OCI-LY7 (cell line): ENCODE measurements at regions not wholly inside any gene's neighbourhood (a gene's known extent, or its start where the extent isn't known, plus 50 kb on each side); places are given as distances from the start of the nearest gene placed in this dataset.

Experiments used
- BruUV-seq: library from RNA; stranded (reverse); fragments of 400-500 nt; replicated peaks from 2 replicates; lab custom pipeline; 2021; lab: Mats Ljungman, UMichigan
- CTCF ChIA-PET: fragments of 300-600 bp; sonication (Branson Sonifier 250); formaldehyde crosslinking; loops from one replicate; lab custom pipeline; 2022; ENCODE audit warnings: antibody characterized with exemption; ENCODE audit not compliant: unreplicated experiment; lab: Charles Lee
- POLR2A ChIA-PET: fragments of 300-600 bp; sonication (Branson Sonifier 250); formaldehyde crosslinking; loops from one replicate; lab custom pipeline; 2022; ENCODE audit warnings: antibody characterized with exemption; lab: Charles Lee
- DNase-seq: peaks from one replicate; pipeline ENCODE4 v3.0.0-alpha.2; 2015; ENCODE audit warnings: low spot score
- H2AFZ ChIP-seq: fragments of 200-600 bp; sonication (generic), shearing (Covaris generic); 2 replicates; pipeline ENCODE4 v1.6.1; 2014; ENCODE audit warnings: mild to moderate bottlenecking, antibody characterized with exemption, low read length, moderate library complexity
- H3K27ac ChIP-seq: fragments of 200-600 bp; sonication (generic); 2 replicates; pipeline ENCODE4 v1.5.1; 2014; ENCODE audit warnings: mixed run types, low read depth, mild to moderate bottlenecking, moderate library complexity, low read length, inconsistent platforms; ENCODE audit not compliant: poor library complexity, severe bottlenecking
- H3K36me3 ChIP-seq: fragments of 200-600 bp; sonication (generic); 2 replicates; pipeline ENCODE4 v1.6.1; 2014; ENCODE audit warnings: mild to moderate bottlenecking, antibody characterized with exemption, low read length, moderate library complexity, mixed read lengths; ENCODE audit not compliant: insufficient read depth
- H3K4me1 ChIP-seq: fragments of 200-600 bp; sonication (generic); 2 replicates; pipeline ENCODE4 v1.5.1; 2014; ENCODE audit warnings: mild to moderate bottlenecking, low read length; ENCODE audit not compliant: insufficient read depth, poor library complexity, severe bottlenecking
- H3K4me2 ChIP-seq: fragments of 200-600 bp; sonication (generic); 2 replicates; pipeline ENCODE4 v1.6.1; 2014; ENCODE audit warnings: mild to moderate bottlenecking, low read length
- H3K4me3 ChIP-seq: fragments of 200-600 bp; sonication (generic); 2 replicates; pipeline ENCODE4 v1.5.1; 2014; ENCODE audit warnings: mild to moderate bottlenecking, low read depth, low read length; ENCODE audit not compliant: poor library complexity, severe bottlenecking
- H3K79me2 ChIP-seq: fragments of 200-600 bp; sonication (generic); 2 replicates; pipeline ENCODE4 v1.6.1; 2016; ENCODE audit warnings: low read depth, mild to moderate bottlenecking, low read length, moderate library complexity, mixed read lengths; ENCODE audit not compliant: insufficient read depth
- H3K9me2 ChIP-seq: fragments of 200-600 bp; sonication (generic); 2 replicates; pipeline ENCODE4 v1.6.1; 2016; ENCODE audit warnings: mild to moderate bottlenecking, low read length, mixed read lengths; ENCODE audit not compliant: insufficient read depth
- H3K9me3 ChIP-seq: fragments of 200-600 bp; sonication (generic); 2 replicates; pipeline ENCODE4 v1.6.1; 2014; ENCODE audit warnings: mild to moderate bottlenecking, mixed run types, low read length, mixed read lengths
- H4K20me1 ChIP-seq: fragments of 200-600 bp; sonication (generic); 2 replicates; pipeline ENCODE4 v1.6.1; 2014; ENCODE audit warnings: mild to moderate bottlenecking, antibody characterized with exemption, low read length, moderate library complexity, mixed read lengths; ENCODE audit not compliant: insufficient read depth
- EZH2phosphoT487 ChIP-seq: fragments of 200-600 bp; sonication (generic); IDR thresholded peaks from 2 replicates; pipeline ENCODE4 v1.6.1; 2018; ENCODE audit warnings: low read depth, borderline replicate concordance, mild to moderate bottlenecking, mixed run types, antibody characterized with exemption, low read length, moderate library complexity, mixed read lengths
- intact Hi-C: fragments of 100-400 bp; cut with micrococcal nuclease; formaldehyde crosslinking; loops from one replicate; pipeline ENCODE4 v1.10.0; 2022; ENCODE audit not compliant: unreplicated experiment
- TF ChIP-seq, protein P1 (sequence below): fragments of 200-600 bp; sonication (generic); conservative IDR thresholded peaks from 2 replicates; pipeline ENCODE4 v1.5.1; 2014; ENCODE audit warnings: mild to moderate bottlenecking, antibody characterized with exemption, low read length, moderate library complexity, mixed read lengths

GRCh38 chr6:91653076-91653723 lies 1066.3 kb upstream of the MAP3K7 start:
- Histone ChIP-seq H3K9me2 (no peaks in the 10 kb centered on the region), H3K4me2 (no peak overlapping the region), H3K4me3 (no peak overlapping the region), H3K4me1 (no peaks in the 10 kb centered on the region), H3K27ac (no peak overlapping the region), H3K36me3 (no peaks in the 10 kb centered on the region), H3K79me2 (no peaks in the 10 kb centered on the region), H2AFZ (no peak overlapping the region), H4K20me1 (no peaks in the 10 kb centered on the region), H3K9me3 (no peaks in the 10 kb centered on the region)
- ChIA-PET POLR2A (no interaction called here), CTCF (no interaction called here)
- TF ChIP-seq, protein P1, sequence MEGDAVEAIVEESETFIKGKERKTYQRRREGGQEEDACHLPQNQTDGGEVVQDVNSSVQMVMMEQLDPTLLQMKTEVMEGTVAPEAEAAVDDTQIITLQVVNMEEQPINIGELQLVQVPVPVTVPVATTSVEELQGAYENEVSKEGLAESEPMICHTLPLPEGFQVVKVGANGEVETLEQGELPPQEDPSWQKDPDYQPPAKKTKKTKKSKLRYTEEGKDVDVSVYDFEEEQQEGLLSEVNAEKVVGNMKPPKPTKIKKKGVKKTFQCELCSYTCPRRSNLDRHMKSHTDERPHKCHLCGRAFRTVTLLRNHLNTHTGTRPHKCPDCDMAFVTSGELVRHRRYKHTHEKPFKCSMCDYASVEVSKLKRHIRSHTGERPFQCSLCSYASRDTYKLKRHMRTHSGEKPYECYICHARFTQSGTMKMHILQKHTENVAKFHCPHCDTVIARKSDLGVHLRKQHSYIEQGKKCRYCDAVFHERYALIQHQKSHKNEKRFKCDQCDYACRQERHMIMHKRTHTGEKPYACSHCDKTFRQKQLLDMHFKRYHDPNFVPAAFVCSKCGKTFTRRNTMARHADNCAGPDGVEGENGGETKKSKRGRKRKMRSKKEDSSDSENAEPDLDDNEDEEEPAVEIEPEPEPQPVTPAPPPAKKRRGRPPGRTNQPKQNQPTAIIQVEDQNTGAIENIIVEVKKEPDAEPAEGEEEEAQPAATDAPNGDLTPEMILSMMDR: no peak
- TF ChIP-seq EZH2phosphoT487: no peak
- no peak for DNase-seq
- intact Hi-C loops: no loop called here
- BruUV-seq: no TSS peak

DNA sequence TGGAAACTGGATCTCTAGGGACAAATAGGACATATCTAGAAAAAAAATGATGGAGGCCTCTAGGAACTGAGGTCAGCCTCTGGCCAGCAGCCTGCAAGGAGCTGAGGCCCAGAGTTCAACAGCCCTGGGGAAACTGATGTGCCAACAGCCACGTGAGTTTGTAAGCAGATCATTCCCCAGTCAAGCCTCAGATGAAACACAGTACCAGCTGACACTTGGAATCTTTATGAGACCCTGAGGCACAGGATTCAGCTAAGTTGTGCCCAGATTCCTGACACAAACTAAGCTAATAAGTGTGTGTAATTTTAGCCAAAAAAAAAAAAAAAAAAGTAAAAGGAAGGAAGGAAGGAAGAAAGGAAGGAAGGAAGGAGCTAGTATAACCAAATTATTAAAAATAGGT lies 1059.8 kb upstream of the MAP3K7 start:
- CTCF ChIA-PET: no interaction called here

GRCh38 chr6:91645811-91646210 lies 1058.9 kb upstream of the MAP3K7 start:
- Histone ChIP-seq H3K9me2 (no peaks in the 10 kb centered on the region), H3K27ac (no peak overlapping the region), H3K4me1 (no peaks in the 10 kb centered on the region), H3K9me3 (no peaks in the 10 kb centered on the region), H2AFZ (no peak overlapping the region), H3K4me3 (no peak overlapping the region), H4K20me1 (no peaks in the 10 kb centered on the region), H3K36me3 (no peaks in the 10 kb centered on the region), H3K79me2 (no peaks in the 10 kb centered on the region), H3K4me2 (no peak overlapping the region)
- no peak for TF ChIP-seq EZH2phosphoT487
- TF ChIP-seq, protein P1: no peak
- no peak for DNase-seq
- intact Hi-C loops: no loop called here
- POLR2A ChIA-PET: interaction anchor here (0.7 kb wide), 1 partner anchor 114 kb away, joined by 6 read pairs; no protein-coding TSS in a partner anchor
- BruUV-seq: no TSS peak
- CTCF ChIA-PET: no interaction called here

More for the DNA sequence above, 1059.8 kb upstream of the MAP3K7 start:
- DNase-seq: no peak
- no peak overlapping the region for H2AFZ ChIP-seq
- no peaks in the 10 kb centered on the region for H3K79me2 ChIP-seq
- no TSS peak for BruUV-seq
- H3K4me2 ChIP-seq: no peak overlapping the region
- intact Hi-C loops: no loop called here
- POLR2A ChIA-PET: interaction anchor here (0.6 to 1.2 kb wide), 2 partner anchors 186 to 662 kb away, joined by 3 read pairs; no protein-coding TSS in a partner anchor
- no peak for TF ChIP-seq EZH2phosphoT487
- TF ChIP-seq, protein P1: no peak
- H3K4me1 ChIP-seq: no peaks in the 10 kb centered on the region
- no peaks in the 10 kb centered on the region for H3K9me2 ChIP-seq
- no peak overlapping the region for H3K27ac ChIP-seq
- H3K36me3 ChIP-seq: no peaks in the 10 kb centered on the region
- no peaks in the 10 kb centered on the region for H4K20me1 ChIP-seq
- H3K9me3 ChIP-seq: no peaks in the 10 kb centered on the region
- no peak overlapping the region for H3K4me3 ChIP-seq
